RWPE2 (cell line): ENCODE measurements at regions not wholly inside any gene's neighbourhood (a gene's known extent, or its start where the extent isn't known, plus 50 kb on each side); places are given as distances from the start of the nearest gene placed in this dataset.

ENCODE experiments used
- ATAC-seq: fragments of 200-7000 bp; cut with Tn5 transposase; 3 replicates; pipeline ENCODE4 v1.9.1; 2021; ENCODE audit warnings: low read depth
- DNase-seq: peaks from one replicate; pipeline ENCODE4 v3.0.0-alpha.2; 2020; ENCODE audit warnings: low spot score
- H3K27ac ChIP-seq: fragments of 450-650 bp; 2 replicates; pipeline ENCODE4 v1.5.1; 2017; ENCODE audit warnings: mild to moderate bottlenecking; ENCODE audit not compliant: poor library complexity, severe bottlenecking
- H3K27me3 ChIP-seq: fragments of 250-450 bp; sonication (Bioruptor Pico); 2 replicates; pipeline ENCODE4 v1.5.1; 2021; ENCODE audit warnings: mild to moderate bottlenecking, moderate library complexity; ENCODE audit not compliant: insufficient read depth, poor library complexity, severe bottlenecking
- H3K36me3 ChIP-seq: fragments of 250-450 bp; sonication (Bioruptor Pico); 2 replicates; pipeline ENCODE4 v1.5.1; 2020; ENCODE audit warnings: low read depth, mild to moderate bottlenecking, moderate library complexity
- H3K4me1 ChIP-seq: fragments of 250-450 bp; sonication (Bioruptor Pico); 2 replicates; pipeline ENCODE4 v1.5.1; 2021; ENCODE audit warnings: mild to moderate bottlenecking, moderate library complexity; ENCODE audit not compliant: insufficient read depth, poor library complexity, severe bottlenecking
- H3K4me3 ChIP-seq: fragments of 250-450 bp; sonication (Bioruptor Pico); 2 replicates; pipeline ENCODE4 v1.5.1; 2021; ENCODE audit warnings: mild to moderate bottlenecking, moderate library complexity; ENCODE audit not compliant: severe bottlenecking
- H3K9me3 ChIP-seq: fragments of 250-450 bp; sonication (Bioruptor Pico); 2 replicates; pipeline ENCODE4 v1.5.1; 2021; ENCODE audit warnings: mild to moderate bottlenecking, moderate library complexity; ENCODE audit not compliant: severe bottlenecking
- CTCF ChIP-seq: fragments of 450-650 bp; IDR thresholded peaks from one replicate; pipeline ENCODE4 v1.5.1; 2017; ENCODE audit warnings: mild to moderate bottlenecking, moderate library complexity; ENCODE audit not compliant: poor library complexity, severe bottlenecking

- Histone ChIP-seq H3K9me3 (no peaks in the 10 kb centered on the region), H3K36me3 (no peaks in the 10 kb centered on the region), H3K27me3 (no peaks in the 10 kb centered on the region), H3K4me3 (no peak overlapping the region), H3K4me1 (no peaks in the 10 kb centered on the region), H3K27ac (no peak overlapping the region)
- TF ChIP-seq CTCF = no peak
- no peak for DNase-seq
- no peak for ATAC-seq
Observed at GRCh38 chr5:106241409-106241808, 1429.3 kb downstream of the EFNA5 start.

- H3K4me3 ChIP-seq = no peak overlapping the region
- TF ChIP-seq CTCF = no peak
- H3K36me3 ChIP-seq = no peaks in the 10 kb centered on the region
- ATAC-seq (no peak), DNase-seq (peak; percentile 36)
- H3K4me1 ChIP-seq = no peaks in the 10 kb centered on the region
- no peak overlapping the region for H3K27ac ChIP-seq
- no peaks in the 10 kb centered on the region for H3K27me3 ChIP-seq
- H3K9me3 ChIP-seq = no peaks in the 10 kb centered on the region
Observed at GRCh38 chr5:106205916-106206571, 1464.7 kb downstream of the EFNA5 start.

GRCh38 chr5:106202035-106202434 is 1468.7 kb downstream of the EFNA5 start:
- TF ChIP-seq CTCF = no peak

GRCh38 chr5:106200971-106201370 is 1469.8 kb downstream of the EFNA5 start:
- DNase-seq (no peak), ATAC-seq (no peak)
- Histone ChIP-seq H3K27ac (no peak overlapping the region), H3K4me3 (no peak overlapping the region), H3K9me3 (no peaks in the 10 kb centered on the region), H3K36me3 (no peaks in the 10 kb centered on the region), H3K4me1 (no peaks in the 10 kb centered on the region), H3K27me3 (no peaks in the 10 kb centered on the region)
- TF ChIP-seq CTCF = no peak

More at GRCh38 chr5:106202035-106202434, 1468.7 kb downstream of the EFNA5 start:
- no peak for ATAC-seq
- Histone ChIP-seq H3K36me3 (no peaks in the 10 kb centered on the region), H3K9me3 (no peaks in the 10 kb centered on the region), H3K27me3 (no peaks in the 10 kb centered on the region), H3K27ac (no peak overlapping the region), H3K4me1 (no peaks in the 10 kb centered on the region), H3K4me3 (no peak overlapping the region)
- DNase-seq = no peak

- H3K4me3 ChIP-seq = no peak overlapping the region
- H3K36me3 ChIP-seq = no peaks in the 10 kb centered on the region
- no peak for TF ChIP-seq CTCF
- no peak overlapping the region for H3K27ac ChIP-seq
- no peaks in the 10 kb centered on the region for H3K9me3 ChIP-seq
- H3K4me1 ChIP-seq = no peaks in the 10 kb centered on the region
- ATAC-seq (no peak), DNase-seq (no peak)
- no peaks in the 10 kb centered on the region for H3K27me3 ChIP-seq
Observed at GRCh38 chr5:106195679-106196474, 1474.9 kb downstream of the EFNA5 start.
